ENCODE measurements at regions not wholly inside any gene's neighbourhood (a gene's known extent, or its start where the extent isn't known, plus 50 kb on each side); places are given as distances from the start of the nearest gene placed in this dataset.

DNA sequence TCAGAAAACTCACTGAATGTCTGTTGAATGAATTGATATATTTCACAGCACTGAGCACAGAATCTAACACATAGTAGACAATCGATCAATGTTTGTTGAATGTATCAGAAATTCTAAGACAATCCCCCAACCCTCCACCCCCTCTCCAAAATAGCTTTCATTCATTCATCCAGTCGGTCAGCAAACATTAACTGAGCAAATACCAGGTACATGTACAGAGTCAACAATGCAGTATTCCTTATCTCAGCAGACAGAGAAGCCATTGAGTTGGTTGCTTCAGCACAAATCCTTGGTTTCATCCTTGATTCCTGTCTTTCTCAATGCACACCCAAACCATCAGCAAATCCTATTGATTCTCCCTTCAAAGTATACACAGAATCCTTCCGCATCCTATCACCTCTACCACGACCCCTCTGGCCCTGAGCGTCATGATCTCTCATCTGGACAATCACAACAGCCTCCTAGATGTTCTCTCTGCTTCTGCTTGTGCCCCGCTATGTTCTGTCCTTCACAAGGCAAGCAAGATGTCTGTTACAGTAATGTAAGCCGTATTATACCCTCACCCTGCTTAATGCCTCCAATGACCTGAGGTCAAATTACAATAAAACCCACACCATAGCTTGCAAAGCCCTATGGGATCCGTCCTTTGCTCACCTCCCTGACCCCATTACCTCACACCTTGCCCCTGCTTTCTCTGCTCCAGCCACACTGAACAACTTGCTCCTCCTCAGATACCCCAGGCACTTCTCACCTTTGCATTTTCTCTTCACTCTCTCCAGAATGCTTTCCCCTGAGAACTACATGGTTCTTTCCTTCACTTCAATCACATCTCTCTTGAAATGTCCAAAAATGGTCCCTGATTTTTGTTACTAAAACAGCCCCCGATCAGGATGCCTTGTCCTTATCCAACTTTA lies 738.1 kb upstream of the TBX3 start:
- TF ChIP-seq POLR2AphosphoS5 (IDR thresholded peaks at IDR 0.05; ENCODE audit: insufficient read depth, low read depth, low read length) = no peak
- TF ChIP-seq, protein P1, sequence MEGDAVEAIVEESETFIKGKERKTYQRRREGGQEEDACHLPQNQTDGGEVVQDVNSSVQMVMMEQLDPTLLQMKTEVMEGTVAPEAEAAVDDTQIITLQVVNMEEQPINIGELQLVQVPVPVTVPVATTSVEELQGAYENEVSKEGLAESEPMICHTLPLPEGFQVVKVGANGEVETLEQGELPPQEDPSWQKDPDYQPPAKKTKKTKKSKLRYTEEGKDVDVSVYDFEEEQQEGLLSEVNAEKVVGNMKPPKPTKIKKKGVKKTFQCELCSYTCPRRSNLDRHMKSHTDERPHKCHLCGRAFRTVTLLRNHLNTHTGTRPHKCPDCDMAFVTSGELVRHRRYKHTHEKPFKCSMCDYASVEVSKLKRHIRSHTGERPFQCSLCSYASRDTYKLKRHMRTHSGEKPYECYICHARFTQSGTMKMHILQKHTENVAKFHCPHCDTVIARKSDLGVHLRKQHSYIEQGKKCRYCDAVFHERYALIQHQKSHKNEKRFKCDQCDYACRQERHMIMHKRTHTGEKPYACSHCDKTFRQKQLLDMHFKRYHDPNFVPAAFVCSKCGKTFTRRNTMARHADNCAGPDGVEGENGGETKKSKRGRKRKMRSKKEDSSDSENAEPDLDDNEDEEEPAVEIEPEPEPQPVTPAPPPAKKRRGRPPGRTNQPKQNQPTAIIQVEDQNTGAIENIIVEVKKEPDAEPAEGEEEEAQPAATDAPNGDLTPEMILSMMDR (IDR thresholded peaks at IDR 0.05; ENCODE audit: extremely low read depth in 1 of 2, insufficient read depth in 1 of 2, low read depth in 1 of 2, low read length in 2 of 2) = no peak

Data from endothelial cell of umbilical vein (primary cell).